NB4 (cell line): ENCODE measurements at regions not wholly inside any gene's neighbourhood (a gene's known extent, or its start where the extent isn't known, plus 50 kb on each side); places are given as distances from the start of the nearest gene placed in this dataset.
A peak's percentile ranks its signal among the peaks of the same experiment; 100 is the strongest.
"Not testable (repeated sequence)": the region's sequence is repeated elsewhere in the genome, so short reads cannot be mapped to it uniquely, and the experiment has no call there.

Experiments
- DNase-seq: peaks from one replicate; pipeline ENCODE4 v3.0.0; 2010; ENCODE audit warnings: low read depth
- H3K4me3 ChIP-seq: one replicate; pipeline ENCODE4 v1.5.1; 2011; ENCODE audit warnings: mild to moderate bottlenecking, low read depth, low read length, moderate library complexity
- CTCF ChIP-seq: IDR thresholded peaks from one replicate; pipeline ENCODE4 v1.5.1; 2012; ENCODE audit warnings: low read depth, low read length
- MAX ChIP-seq: IDR thresholded peaks from 2 replicates; pipeline ENCODE4 v1.6.1; 2011; ENCODE audit warnings: low read depth, low read length
- MYC ChIP-seq: IDR thresholded peaks from 2 replicates; pipeline ENCODE4 v1.6.1; 2011; ENCODE audit warnings: low read depth, low read length
- POLR2A ChIP-seq: IDR thresholded peaks from 2 replicates; pipeline ENCODE4 v1.6.1; 2011; ENCODE audit warnings: mild to moderate bottlenecking; ENCODE audit not compliant: insufficient read length; ENCODE audit errors: extremely low read depth

- H3K4me3 ChIP-seq: no peak overlapping the region
- TF ChIP-seq MYC (no peak), POLR2A (no peak), CTCF (no peak), MAX (no peak)
- no peak for DNase-seq
Measured at GRCh38 chr11:81967242-81967641, 766.4 kb downstream of the FAM181B start.

- no peak for DNase-seq
- TF ChIP-seq POLR2A (no peak), CTCF (no peak), MYC (no peak), MAX (no peak)
- no peak overlapping the region for H3K4me3 ChIP-seq
Measured at GRCh38 chr11:81966340-81966739, 767.3 kb downstream of the FAM181B start.

GRCh38 chr11:81963018-81963417 lies 770.6 kb downstream of the FAM181B start:
- DNase-seq: peak; percentile 22

GRCh38 chr11:81960443-81960842 lies 773.2 kb downstream of the FAM181B start:
- H3K4me3 ChIP-seq: no peak overlapping the region
- no peak for TF ChIP-seq MYC
- no peak for TF ChIP-seq POLR2A
- TF ChIP-seq CTCF: no peak
- no peak for TF ChIP-seq MAX
- no peak for DNase-seq

More at GRCh38 chr11:81963018-81963417, 770.6 kb downstream of the FAM181B start:
- H3K4me3 ChIP-seq: no peak overlapping the region
- peak; percentile 36 for TF ChIP-seq CTCF
- TF ChIP-seq POLR2A: no peak

GRCh38 chr11:81959341-81959740 lies 774.3 kb downstream of the FAM181B start:
- TF ChIP-seq POLR2A (no peak), MYC (no peak), MAX (no peak), CTCF (no peak)
- no peak overlapping the region for H3K4me3 ChIP-seq
- no peak for DNase-seq

- DNase-seq: not testable (repeated sequence)
Measured at GRCh38 chr11:81954301-81954700, 779.4 kb downstream of the FAM181B start.

GRCh38 chr11:81946831-81947230 lies 786.8 kb downstream of the FAM181B start:
- no peak overlapping the region for H3K4me3 ChIP-seq
- no peak for DNase-seq
- TF ChIP-seq CTCF (no peak), MAX (no peak), MYC (no peak), POLR2A (no peak)

More at GRCh38 chr11:81954301-81954700, 779.4 kb downstream of the FAM181B start:
- not testable (repeated sequence) for H3K4me3 ChIP-seq
